ENCODE measurements at regions not wholly inside any gene's neighbourhood (a gene's known extent, or its start where the extent isn't known, plus 50 kb on each side); places are given as distances from the start of the nearest gene placed in this dataset.

- no peak for TF ChIP-seq CTCF (IDR thresholded peaks at IDR 0.05)
- TF ChIP-seq EZH2 (IDR thresholded peaks at IDR 0.05; ENCODE audit: borderline replicate concordance, insufficient read depth, low read depth, low read length, poor library complexity, severe bottlenecking) = no peak
Observed at GRCh38 chr10:111392159-111392558, 315.3 kb downstream of the ADRA2A start.
